ENCODE measurements at regions not wholly inside any gene's neighbourhood (a gene's known extent, or its start where the extent isn't known, plus 50 kb on each side); places are given as distances from the start of the nearest gene placed in this dataset.

DNA sequence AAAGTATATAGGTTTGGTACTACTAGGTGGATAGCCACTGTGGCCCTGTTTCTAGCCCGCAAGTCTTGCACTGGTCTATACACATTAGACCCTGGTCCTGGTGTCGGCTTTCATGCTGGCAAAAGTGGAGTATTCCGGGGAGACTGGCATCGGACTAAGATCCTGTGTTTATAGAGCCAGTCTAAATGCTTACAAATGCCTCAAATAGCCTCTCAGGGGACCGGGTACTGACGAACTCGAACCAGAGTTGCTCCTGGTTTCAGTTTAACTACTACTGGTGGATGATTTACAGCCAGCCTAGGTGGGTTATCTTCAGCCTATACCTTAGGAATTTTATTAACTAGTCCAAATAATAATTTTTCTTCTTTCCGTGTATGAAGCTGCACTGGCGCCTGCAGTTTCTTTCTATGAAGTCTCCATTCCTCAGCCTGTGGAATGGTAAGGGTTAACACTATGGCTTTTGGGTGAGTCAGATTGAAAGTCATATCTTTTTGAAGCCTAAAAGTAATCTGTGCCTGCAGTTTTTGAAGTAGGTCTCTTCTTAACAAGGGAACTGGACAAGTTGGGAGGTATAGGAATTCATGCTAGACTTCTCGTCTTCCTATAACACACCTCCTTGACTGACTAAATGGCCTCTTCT, 51.3 kb downstream of the OR10H4 start:
- no peak for DNase-seq

DNA sequence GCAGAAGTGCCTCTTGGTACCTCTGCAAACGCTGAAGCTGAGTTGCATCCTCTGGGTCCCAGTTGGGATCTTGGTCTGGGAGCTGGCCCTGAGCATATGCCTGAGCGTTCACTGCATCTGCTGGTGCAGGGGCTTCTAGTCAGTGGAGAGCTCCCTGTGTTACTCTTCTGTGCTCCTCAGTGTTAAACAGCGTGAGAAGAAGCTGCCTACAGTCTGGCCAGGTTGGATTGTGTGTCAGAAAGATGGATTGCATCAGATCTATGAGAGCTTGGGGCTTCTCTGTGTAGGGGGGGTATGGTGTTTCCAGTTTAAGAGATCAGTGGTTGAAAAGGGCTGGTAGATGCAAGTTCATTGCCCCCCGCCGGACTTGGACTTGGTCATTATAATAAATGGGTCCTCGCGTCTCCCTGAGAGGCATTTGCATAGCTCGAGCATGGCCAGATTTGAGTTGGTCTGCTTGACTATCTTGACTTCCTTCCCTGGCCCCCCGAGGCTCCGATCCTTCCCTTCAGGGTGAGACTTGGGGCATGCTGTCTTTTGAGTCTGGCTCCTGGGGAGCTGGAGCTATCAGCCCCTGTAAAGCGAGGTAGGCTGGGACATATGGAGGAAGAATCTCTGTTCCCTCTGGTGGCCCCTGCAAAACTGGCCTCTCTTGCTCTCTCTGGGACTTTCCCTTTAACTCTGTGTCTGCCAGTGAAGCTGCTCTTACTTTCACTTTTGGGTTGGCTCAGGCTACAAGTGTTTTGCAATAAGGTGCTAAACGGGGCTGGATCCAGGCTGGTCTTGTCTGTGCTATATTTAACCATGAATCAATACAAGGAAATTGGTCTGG, 52.9 kb downstream of the OR10H4 start:
- DNase-seq, result no peak

DNA sequence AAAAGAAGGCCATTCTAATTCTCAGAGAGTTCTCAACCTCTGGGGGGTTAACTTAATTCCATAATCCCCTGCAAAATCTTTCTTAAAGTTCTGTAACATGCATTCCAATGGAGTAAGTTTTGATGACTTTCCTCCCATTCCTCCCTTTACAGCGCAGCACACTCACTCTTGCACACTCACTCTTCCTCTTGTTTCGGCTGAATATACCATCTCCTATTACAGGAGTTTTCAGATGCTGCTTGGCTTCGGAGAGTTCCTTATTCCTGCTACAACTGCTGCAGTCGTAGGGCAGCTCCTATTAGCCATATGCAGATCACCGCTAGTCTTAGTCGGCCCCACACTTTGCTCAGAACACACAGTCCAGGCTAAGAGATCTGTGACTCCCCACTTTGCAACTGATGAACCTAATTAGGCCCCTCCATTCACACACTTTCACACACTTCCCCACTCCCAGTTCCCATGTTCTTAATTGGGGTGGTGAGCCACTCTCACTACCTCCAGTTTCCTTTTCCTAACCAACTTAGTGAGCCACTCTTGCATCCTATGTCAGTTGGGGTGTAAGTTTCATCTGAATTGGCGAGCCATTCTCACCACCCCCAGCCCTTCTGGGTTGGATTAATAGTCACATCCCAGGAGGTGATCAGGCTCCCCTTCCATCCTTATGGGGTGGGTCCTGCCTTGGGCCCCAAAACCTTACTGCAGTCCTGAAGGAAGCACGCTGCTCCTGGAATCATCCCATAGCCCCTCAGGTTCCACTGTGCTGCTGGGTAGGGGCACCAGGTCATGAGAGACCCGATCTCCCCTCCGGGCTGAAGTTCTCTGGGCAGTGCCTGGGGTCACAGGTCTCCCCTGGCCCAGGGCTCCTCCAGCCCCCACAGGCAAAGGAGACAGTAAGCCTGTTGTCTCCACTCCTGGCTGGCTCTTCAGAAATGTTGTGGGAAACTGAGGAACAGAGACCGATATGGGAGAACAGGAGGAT, 53.9 kb downstream of the OR10H4 start:
- no peak for DNase-seq

DNA sequence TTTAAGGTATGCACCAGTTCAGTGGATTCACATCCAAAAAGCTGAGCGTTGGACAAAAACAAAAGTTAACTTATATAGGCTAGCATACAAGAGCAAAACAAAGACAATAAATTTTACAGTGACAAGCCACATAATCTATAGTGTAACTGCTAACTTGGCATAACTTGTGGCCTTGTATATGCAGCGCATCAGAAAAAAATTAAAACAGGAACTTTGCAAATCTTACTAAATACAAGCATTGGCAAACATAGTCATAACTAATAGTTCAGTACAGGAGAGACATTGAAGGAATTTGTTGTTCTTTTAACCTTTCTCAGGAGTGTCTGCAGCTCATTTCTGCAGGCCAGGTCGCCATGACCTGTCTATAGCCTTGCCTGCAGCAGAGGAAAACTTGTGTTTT, 54.6 kb downstream of the OR10H4 start:
- no peak for DNase-seq

DNA sequence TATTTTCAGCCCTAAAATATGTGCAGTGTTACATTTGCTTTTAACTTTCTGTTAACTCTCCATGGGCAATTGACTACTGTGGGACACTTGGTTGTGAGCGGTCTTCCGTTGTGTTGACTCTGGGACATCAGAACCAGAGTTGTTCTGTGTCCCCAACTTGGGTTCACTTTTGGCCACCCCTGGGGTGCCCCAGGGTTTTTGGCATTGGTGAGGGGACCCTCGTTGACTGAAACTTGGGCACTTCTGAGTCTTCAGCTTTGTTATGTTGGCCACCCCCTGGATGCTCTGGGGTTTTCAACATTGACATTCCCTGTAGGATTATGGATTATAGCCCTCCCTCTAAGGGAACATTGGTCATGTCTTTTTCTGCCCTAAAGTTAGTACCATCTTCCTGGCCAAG, 57.1 kb downstream of the OR10H4 start:
- no peak for DNase-seq

DNA sequence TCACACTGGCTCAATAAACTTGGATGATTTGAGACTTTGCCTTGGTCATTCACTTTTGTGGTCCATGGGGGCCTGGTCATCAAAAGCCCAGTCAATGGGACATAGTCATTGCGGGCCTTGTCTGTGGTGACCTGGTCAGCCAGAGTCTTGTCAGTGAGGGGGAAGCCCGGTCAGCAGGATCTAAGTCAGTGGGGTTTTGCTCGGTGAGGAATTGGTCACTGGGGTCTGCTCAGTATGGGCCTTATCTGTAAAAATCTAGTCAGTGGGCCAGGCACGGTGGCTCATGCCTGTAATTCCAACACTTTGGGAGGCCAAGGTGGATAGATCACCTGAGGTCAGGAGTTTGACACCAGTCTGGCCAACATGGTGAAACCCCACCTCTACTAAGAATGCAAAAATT, 63.7 kb upstream of the TPM4 start:
- DNase-seq, result no peak

DNA sequence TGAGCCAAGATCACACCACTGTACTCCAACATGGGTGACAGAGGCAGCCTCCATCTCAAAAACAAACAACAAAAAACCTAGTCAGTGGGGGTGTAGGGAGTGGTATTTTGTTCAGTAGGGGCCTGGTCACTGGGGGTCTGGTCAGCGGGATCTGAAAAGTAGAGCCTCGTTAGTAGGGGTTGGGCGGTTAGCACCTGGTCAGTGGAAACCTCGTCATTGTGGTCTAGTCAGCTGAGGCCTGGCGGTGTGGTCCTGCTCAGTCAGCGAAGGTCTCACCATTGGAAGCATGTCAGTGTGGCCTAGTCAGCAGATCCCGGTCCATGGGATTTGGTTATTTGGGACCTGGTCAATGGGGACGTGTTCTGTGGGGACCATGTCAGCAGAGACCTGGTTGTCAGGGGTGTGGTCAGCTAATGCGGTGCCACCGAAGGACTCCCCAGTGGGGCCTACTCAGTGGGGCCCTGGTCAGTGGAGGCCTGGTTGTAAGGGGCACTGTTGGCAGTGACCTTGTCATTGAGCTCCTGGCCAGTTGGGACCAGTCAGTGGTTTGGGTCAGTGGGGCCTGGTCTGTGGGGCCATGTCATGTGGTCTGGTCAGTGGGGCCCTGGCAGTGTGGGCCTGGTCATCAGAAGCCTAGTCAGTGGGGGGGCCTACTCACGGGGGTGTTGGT, 63.0 kb upstream of the TPM4 start:
- DNase-seq, result no peak

DNA sequence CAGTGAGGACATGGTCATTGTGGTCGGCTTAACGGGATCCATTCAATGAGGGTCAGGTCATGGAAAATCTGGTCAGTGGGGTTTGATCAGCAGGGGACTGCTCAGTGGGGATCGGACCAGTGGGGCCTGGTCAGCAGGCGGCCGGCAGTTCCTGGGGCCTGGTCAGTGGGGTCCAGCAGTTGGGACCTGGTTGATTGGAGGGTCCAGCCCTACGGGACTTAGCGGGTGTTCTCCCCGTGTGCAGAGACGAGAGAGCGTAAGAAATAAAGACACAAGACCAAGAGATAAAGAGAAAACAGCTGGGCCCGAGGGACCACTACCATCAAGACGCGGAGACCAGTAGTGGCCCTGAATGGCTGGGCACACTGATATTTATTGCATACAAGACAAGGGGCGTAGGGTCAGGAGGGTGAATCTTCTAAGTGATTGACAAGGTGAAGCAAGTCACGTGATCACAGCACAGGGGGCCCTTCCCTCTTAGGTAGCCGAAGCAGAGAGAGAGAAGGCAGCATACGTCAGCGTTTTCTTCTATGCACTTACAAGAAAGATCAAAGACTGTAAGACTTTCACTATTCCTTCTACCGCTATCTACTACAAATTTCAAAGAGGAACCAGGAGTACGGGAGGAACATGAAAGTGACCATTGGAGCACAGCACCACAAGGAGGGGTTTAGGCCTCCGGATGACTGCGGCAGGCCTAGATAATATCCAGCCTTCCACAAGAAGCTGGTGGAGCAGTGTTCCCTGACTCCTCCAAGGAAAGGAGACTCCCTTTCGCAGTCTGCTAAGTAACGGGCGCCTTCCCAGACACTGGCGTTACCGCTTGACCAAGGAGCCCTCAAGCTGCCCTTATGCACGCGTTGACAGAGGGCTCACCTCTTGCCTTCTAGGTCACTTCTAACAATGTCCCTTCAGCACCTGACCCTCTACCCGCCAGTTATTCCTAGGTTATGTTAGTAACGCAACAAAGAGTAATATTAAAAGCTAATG, 62.1 kb upstream of the TPM4 start:
- no peak for DNase-seq

DNA sequence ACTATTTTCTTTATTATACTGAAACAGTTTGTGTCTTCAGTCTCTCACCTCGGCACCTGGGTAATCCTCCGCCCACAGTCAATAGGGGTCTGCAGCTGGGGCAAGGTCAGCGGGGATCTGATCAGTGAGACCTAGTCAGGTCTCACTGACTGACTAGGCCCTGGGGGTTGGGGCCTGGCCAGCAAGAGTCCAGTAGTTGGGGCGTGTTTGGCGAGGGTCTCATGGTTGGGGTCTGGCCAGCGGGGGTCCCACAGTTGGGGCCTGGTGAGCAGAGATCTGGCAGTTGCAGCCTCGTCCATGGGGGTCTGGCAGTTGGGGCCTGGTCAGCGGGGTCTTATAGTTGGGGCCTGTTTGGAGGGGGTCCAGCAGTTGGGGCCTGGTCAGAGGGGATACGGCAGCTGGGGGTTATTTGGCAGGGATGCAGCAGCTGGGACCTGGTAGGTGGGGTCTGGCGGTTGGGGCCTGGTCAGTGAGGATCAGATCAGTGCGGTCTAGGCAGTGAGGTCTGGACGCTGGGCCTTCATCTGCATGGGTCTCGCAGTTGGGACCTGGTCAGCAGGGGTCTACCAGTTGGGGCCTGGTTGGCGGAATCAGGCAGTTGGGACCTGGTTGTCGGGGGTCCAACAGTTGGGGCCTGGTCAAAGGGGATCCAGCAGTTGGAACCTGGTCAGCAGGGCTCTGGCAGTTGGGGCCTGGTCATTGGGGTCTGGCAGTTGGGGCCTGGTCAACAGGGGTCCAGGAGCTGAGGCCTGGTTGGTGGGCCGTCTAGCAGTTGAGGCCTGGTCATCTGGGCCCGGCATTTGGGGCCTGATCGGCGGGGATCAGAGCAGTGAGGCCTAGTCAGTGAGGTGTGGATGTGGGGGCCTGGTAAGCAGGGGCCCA, 61.1 kb upstream of the TPM4 start:
- peak; percentile 15 for DNase-seq

DNA sequence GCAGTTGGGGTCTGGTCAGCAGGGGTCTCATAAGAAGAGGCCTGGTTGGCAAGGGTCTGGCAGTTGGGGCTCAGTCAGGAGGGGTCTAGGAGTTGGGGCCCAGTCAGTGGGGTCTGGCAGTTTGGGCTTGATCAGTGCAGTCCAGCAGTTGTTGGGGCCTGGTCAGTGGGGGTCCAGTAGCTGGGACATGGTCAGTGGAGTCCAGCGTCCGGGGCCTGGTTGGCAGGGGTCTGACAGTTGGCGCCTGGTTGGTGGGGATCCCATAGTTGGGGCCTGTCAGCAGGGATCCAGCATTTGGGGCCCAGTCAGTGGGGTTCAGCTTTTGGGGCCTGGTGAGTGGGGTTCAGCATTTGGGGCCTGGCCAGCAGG, 60.5 kb upstream of the TPM4 start:
- peak; percentile 11 for DNase-seq

DNA sequence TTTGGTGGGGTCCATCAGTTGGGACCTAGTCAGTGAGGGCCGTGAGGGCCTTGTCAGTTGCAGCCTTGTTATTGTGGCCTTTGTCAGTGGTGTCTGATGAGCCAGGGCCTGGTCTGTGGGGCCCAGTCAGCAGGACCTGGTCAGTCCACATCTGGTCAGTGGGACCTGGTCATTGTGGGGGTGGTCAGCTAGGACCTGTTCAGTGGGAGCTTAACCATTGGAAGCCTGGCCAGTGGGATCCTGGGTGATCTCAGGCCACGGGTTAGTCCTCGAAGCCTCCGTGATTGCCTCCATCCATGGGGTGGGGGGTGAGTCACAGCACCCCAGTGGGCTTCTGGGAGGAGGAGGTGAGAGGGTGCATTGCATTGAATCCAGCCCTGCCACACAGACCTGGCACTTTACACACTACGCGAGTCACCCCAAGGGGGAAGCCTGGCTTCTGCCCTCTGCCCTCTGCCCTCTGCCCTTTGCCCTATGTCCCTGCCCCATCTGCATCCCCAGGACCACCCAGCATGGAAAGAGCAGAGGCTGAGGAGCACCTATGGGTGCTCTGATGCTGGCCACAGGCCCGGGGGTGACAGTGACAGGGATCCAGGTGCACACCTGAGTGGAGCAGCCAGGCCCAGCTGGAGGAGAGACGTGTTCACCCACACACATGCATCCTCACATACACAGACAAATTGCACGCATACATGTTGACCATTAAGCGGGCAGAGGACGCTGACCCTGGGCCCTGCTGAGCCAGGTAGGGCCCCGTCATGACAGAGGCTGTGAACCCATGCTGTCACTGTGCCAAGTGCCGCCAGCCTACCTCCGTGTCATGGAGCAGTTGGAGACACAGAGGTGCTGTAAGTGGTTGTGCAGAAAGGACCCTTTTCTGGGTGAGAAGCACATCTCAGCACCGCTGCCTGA, 59.8 kb upstream of the TPM4 start:
- peak; percentile 15 for DNase-seq

DNA sequence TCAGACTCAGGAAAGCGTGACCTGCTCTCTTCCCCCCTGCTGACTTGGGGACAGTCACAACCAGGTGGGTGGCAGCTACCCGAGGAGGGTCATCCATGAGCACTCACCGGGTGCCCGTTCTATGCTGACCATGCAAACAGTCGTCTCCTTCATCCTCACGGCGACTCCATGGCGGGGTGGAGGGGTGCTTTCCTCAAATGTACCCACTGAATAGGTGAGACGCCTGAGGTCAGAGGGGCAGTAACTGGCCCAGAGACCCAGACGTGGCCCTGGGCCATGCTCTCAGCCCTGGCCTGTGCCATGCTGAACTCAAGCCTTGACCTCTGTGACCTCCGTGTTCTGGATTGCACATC, 59.2 kb upstream of the TPM4 start:
- DNase-seq, result no peak

DNA sequence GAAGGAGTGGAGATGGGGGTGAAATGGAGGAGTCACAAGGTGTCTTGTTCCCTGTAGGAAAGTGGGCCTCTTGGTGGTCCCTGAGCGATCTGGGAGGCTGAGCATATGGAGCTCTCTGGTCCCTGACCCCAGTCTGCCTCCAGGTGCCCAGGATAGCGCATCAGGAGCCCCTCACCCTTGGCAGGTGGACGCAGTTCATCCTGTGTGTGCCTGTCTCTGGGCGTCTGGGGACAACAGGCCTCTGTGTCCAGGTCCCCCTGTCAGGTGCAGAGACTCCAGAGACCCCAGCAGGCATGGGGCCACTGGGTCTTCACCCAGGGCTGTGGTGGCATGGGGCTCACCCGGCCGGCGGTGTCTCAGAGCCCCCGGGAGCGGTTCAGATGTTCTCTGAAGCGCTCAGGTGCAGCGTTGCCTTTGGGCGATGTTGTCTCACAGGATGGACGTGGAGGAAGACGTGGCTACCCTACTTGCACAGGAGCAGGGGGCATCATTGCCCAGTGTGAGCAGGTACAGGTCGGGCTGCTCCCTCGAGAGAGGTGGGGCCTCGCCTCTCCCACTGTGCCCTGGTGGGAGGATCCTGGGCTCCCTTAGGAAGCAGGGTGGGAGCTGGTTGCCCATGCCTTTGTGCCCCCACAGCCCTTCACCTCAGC, 58.1 kb upstream of the TPM4 start:
- peak; percentile 8 for DNase-seq

DNA sequence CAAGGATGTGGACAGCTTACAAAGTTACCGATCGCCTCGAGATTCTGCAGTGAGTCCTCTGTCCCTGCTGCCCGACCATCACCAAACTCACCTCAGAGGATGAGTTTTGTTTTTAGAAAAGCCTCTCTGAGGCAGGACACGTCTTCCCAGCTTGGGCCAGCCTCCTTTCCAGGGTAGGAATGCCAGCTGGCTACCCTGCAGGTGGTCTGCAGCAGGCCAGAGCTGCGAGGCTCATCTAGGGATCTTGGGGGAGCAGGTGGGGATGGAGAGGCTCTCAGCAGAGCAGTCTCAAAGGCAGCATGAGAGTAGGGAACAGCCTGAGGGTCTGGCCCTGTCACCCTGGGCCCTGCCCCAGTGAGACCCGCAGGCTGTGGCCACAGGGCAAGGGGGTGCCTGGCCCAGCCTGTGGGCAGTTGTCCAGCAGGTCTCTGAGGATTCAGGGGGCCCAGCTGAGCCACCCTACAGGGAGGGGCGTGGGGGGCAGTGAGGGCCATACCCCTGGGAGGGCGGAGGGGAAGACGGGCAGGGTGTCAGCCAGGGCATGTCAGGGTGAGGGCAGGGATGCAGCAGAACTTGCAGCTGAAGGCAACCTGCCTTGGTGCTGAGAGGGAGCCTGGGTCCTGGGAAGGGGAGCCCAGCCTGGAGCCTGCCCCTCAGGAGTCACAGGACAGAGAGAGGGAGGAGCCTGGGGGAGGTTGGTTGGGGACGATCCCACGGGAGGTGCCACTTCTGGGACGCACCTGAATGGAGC, 57.3 kb upstream of the TPM4 start:
- DNase-seq, result peak; percentile 6

DNA sequence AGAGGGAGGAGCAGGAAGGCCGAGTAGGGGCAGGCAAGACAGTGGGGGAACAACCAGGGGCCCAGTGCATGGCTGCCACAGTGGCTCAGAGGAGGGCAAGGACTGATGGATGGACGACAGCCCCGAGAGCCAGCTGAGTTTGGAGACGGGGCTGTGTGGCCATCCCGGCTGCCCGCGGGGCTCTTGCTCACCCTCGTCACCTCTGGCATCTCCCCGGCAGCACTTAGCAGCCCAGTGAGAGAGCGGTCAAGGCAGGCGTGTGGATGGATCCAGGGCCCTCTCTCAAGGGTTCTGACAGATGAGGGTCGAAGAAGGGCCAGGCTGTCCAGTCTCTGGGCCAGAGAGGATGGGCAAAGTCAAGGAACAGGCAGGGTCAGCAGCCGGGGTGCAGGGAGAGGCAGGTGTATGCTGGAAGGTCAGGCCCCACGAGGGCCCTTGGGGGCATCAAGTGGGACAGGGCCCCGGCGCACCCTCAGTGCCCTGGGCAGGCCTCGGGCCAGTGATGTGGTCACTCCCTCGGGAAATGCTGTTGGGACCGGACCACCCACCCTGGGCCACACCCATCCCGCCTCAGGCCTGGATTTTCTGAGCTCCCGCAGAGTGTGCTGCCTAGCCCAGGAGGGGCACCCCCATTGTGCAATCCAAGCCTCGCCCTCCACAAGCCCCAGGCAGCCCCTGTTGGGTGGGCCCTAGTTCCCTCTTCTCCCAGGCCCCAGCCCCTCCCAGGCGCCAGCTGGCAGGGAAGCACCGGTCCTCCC, 56.4 kb upstream of the TPM4 start:
- DNase-seq, result no peak

DNA sequence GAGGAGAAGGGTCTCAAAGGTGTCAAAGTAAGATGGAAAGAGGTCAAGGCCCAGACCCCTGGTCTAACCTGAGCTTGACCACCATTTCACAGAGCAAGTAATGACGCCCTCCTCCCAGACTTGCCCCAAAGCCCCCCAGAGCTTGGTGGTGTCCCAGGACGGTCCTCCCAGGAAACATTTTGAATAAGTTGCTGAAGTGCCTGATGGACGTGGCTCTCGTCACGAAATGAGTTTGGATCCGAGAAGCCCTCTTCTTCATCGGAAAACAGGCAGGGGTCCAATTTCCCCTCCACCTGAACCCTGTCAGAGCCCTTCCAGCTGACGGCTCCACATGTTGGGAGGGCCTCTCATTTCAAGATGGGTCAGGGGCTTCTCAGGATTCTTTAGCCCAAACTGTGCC, 54.5 kb upstream of the TPM4 start:
- no peak for DNase-seq

DNA sequence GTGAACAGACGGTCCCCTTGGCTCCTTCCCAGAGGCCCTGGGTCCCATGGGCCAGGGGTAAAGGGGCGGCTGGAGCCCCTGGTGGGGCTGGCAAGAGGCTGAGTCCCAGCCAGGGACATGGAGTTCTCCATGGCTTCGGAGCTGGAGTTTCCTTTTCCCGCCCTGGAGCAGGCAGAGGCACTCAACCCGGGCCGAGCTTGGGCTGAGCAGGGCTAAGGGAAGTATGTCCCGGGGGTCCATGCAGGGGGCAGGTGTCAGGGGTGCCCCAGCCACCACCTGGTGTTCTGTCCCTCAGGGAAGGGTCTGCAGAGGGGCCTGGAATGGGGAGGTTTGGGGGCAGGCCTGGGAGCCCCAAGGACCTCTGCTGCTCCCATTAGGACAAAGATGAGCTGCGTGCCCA, 54.0 kb upstream of the TPM4 start:
- peak; percentile 8 for DNase-seq
